GM23338 (cell line): ENCODE measurements at regions not wholly inside any gene's neighbourhood (a gene's known extent, or its start where the extent isn't known, plus 50 kb on each side); places are given as distances from the start of the nearest gene placed in this dataset.

Experiments
- ATAC-seq: fragments of 200-7000 bp; cut with Tn5 transposase; 3 replicates; pipeline ENCODE4 v1.9.1; 2020
- DNase-seq: peaks from one replicate; pipeline ENCODE4 v3.0.0-alpha.2; 2015; ENCODE audit warnings: low spot score
- H2AFZ ChIP-seq: fragments of 200-600 bp; sonication (generic); 2 replicates; pipeline ENCODE4 v1.8.0; 2016; ENCODE audit warnings: antibody characterized with exemption, mild to moderate bottlenecking, moderate library complexity
- H3F3A ChIP-seq: fragments of 200-600 bp; sonication (generic); replicated peaks from 2 replicates; pipeline ENCODE4 v1.8.0; 2017; ENCODE audit warnings: antibody characterized with exemption, mixed run types, low read depth
- H3K27ac ChIP-seq: fragments of 200-600 bp; sonication (generic); 2 replicates; pipeline ENCODE4 v1.6.1; 2016; ENCODE audit warnings: low read depth
- H3K27me3 ChIP-seq: fragments of 200-600 bp; sonication (generic); 2 replicates; pipeline ENCODE4 v1.8.0; 2016; ENCODE audit warnings: mild to moderate bottlenecking, mixed run types, moderate library complexity; ENCODE audit not compliant: insufficient read depth
- H3K36me3 ChIP-seq: fragments of 200-600 bp; sonication (generic); 2 replicates; pipeline ENCODE4 v1.8.0; 2016; ENCODE audit warnings: mild to moderate bottlenecking; ENCODE audit not compliant: insufficient read depth
- H3K4me1 ChIP-seq: fragments of 200-600 bp; sonication (generic); 2 replicates; pipeline ENCODE4 v1.8.0; 2016; ENCODE audit warnings: mild to moderate bottlenecking, moderate library complexity; ENCODE audit not compliant: insufficient read depth
- H3K4me2 ChIP-seq: fragments of 200-600 bp; sonication (generic); 2 replicates; pipeline ENCODE4 v1.7.1; 2017; ENCODE audit warnings: mixed run types
- H3K4me3 ChIP-seq: fragments of 200-600 bp; sonication (generic); 2 replicates; pipeline ENCODE4 v1.6.1; 2016; ENCODE audit warnings: mixed run types
- H3K79me2 ChIP-seq: fragments of 200-600 bp; sonication (generic); replicated peaks from 2 replicates; pipeline ENCODE4 v1.8.0; 2017; ENCODE audit warnings: mild to moderate bottlenecking; ENCODE audit not compliant: insufficient read depth
- H3K9me2 ChIP-seq: fragments of 200-600 bp; sonication (generic); 2 replicates; pipeline ENCODE4 v1.8.0; 2017; ENCODE audit not compliant: insufficient read depth
- H4K20me1 ChIP-seq: fragments of 200-600 bp; sonication (generic); replicated peaks from 2 replicates; pipeline ENCODE4 v1.8.0; 2017; ENCODE audit warnings: mild to moderate bottlenecking; ENCODE audit not compliant: insufficient read depth
- H3K27ac Mint-ChIP-seq: 2 replicates; pipeline ENCODE4 v1.8.0; 2020; ENCODE audit warnings: inconsistent platforms, mild to moderate bottlenecking, moderate library complexity, mixed read lengths
- H3K27me3 Mint-ChIP-seq: 3 replicates; pipeline ENCODE4 v1.8.0; 2022; ENCODE audit warnings: low read depth, mild to moderate bottlenecking, moderate library complexity, mixed read lengths, inconsistent platforms; ENCODE audit not compliant: insufficient read depth, poor library complexity
- H3K36me3 Mint-ChIP-seq: 3 replicates; pipeline ENCODE4 v1.8.0; 2021; ENCODE audit warnings: low read depth, mild to moderate bottlenecking, inconsistent platforms, moderate library complexity, mixed read lengths
- H3K4me1 Mint-ChIP-seq: 3 replicates; pipeline ENCODE4 v1.8.0; 2020; ENCODE audit warnings: mild to moderate bottlenecking, inconsistent platforms, mixed read lengths
- H3K4me3 Mint-ChIP-seq: 3 replicates; pipeline ENCODE4 v1.8.0; 2021; ENCODE audit warnings: moderate library complexity, mild to moderate bottlenecking, inconsistent platforms, mixed read lengths
- H3K9me3 Mint-ChIP-seq: 3 replicates; pipeline ENCODE4 v1.8.0; 2020; ENCODE audit warnings: moderate library complexity, mild to moderate bottlenecking, inconsistent platforms, mixed read lengths
- CREB1 ChIP-seq: fragments of 250-450 bp; sonication (Bioruptor Pico); IDR thresholded peaks from 2 replicates; pipeline ENCODE4 v1.5.0; 2020; ENCODE audit warnings: low read depth, mild to moderate bottlenecking, moderate library complexity
- ETS1 ChIP-seq: IDR thresholded peaks from 2 replicates; pipeline ENCODE4 v1.6.1; 2016; ENCODE audit warnings: antibody characterized with exemption
- EZH2 ChIP-seq: fragments of 200-600 bp; sonication (generic); IDR thresholded peaks from one replicate; pipeline ENCODE4 v1.8.0; 2017; ENCODE audit warnings: antibody characterized with exemption, mild to moderate bottlenecking, low read depth; ENCODE audit not compliant: unreplicated experiment
- EZH2phosphoT487 ChIP-seq: fragments of 200-600 bp; sonication (generic); IDR thresholded peaks from one replicate; pipeline ENCODE4 v1.8.1; 2018; ENCODE audit warnings: antibody characterized with exemption; ENCODE audit not compliant: unreplicated experiment
- JUNB ChIP-seq: IDR thresholded peaks from one replicate; pipeline ENCODE4 v1.6.1; 2016; ENCODE audit warnings: antibody characterized with exemption; ENCODE audit not compliant: unreplicated experiment
- NANOG ChIP-seq: IDR thresholded peaks from 2 replicates; pipeline ENCODE4 v1.6.1; 2016; ENCODE audit warnings: antibody characterized with exemption, borderline replicate concordance
- POLR2AphosphoS5 ChIP-seq: IDR thresholded peaks from 2 replicates; pipeline ENCODE4 v1.6.1; 2016; ENCODE audit warnings: antibody characterized with exemption, low read depth
- REST ChIP-seq: IDR thresholded peaks from one replicate; pipeline ENCODE4 v1.6.1; 2018; ENCODE audit warnings: antibody characterized with exemption; ENCODE audit not compliant: unreplicated experiment
- STAT1 ChIP-seq: IDR thresholded peaks from one replicate; pipeline ENCODE4 v1.6.1; 2016; ENCODE audit warnings: antibody characterized with exemption; ENCODE audit not compliant: unreplicated experiment
- ZNF114 ChIP-seq: fragments of 250-450 bp; sonication (Bioruptor Pico); IDR thresholded peaks from 2 replicates; pipeline ENCODE4 v1.5.0; 2020; ENCODE audit warnings: mild to moderate bottlenecking, moderate library complexity
- ZNF331 ChIP-seq: fragments of 250-450 bp; sonication (Bioruptor Pico); IDR thresholded peaks from 2 replicates; pipeline ENCODE4 v1.5.0; 2020; ENCODE audit warnings: low read depth, mild to moderate bottlenecking, moderate library complexity
- ZNF462 ChIP-seq: fragments of 250-450 bp; sonication (Bioruptor Pico); IDR thresholded peaks from 2 replicates; pipeline ENCODE4 v1.5.0; 2020; ENCODE audit warnings: mild to moderate bottlenecking, moderate library complexity

GRCh38 chr1:90826024-90826423 is 108.9 kb upstream of the BARHL2 start:
- H3K4me3 Mint-ChIP-seq, result no peak overlapping the region
- H3K9me2 ChIP-seq, result no peaks in the 10 kb centered on the region; the same call in 1 of the 2 replicates
- H3F3A ChIP-seq, result no peaks in the 10 kb centered on the region
- no peak for TF ChIP-seq POLR2AphosphoS5
- H3K4me3 ChIP-seq, result no peak overlapping the region
- H3K27me3 Mint-ChIP-seq, result peaks cover 12% of the 10 kb centered on the region
- no peak overlapping the region for H3K27ac Mint-ChIP-seq
- H3K36me3 Mint-ChIP-seq, result no peaks in the 10 kb centered on the region
- no peak for DNase-seq
- no peaks in the 10 kb centered on the region for H3K79me2 ChIP-seq
- H3K4me2 ChIP-seq, result no peak overlapping the region
- no peak overlapping the region for H2AFZ ChIP-seq
- no peaks in the 10 kb centered on the region for H3K4me1 Mint-ChIP-seq
- ATAC-seq, result no peak
- no peaks in the 10 kb centered on the region for H3K36me3 ChIP-seq
- H3K4me1 ChIP-seq, result no peaks in the 10 kb centered on the region
- peaks cover 26% of the 10 kb centered on the region for H3K27me3 ChIP-seq
- no peak overlapping the region for H3K27ac ChIP-seq
- no peaks in the 10 kb centered on the region for H3K9me3 Mint-ChIP-seq
- no peaks in the 10 kb centered on the region; the same call in 1 of the 2 replicates for H4K20me1 ChIP-seq

- ATAC-seq (no peak), DNase-seq (no peak)
- Mint-ChIP-seq H3K4me1 (no peaks in the 10 kb centered on the region), H3K9me3 (no peaks in the 10 kb centered on the region), H3K36me3 (no peaks in the 10 kb centered on the region), H3K27ac (no peak overlapping the region), H3K4me3 (no peak overlapping the region), H3K27me3 (peaks cover 7% of the 10 kb centered on the region)
- no peaks in the 10 kb centered on the region for H3K36me3 ChIP-seq
- H3F3A ChIP-seq, result no peaks in the 10 kb centered on the region
- H4K20me1 ChIP-seq, result no peaks in the 10 kb centered on the region; the same call in 1 of the 2 replicates
- H3K79me2 ChIP-seq, result no peaks in the 10 kb centered on the region
- no peak overlapping the region for H3K4me2 ChIP-seq
- H3K9me2 ChIP-seq, result no peaks in the 10 kb centered on the region; the same call in 1 of the 2 replicates
- no peak overlapping the region for H3K27ac ChIP-seq
- peaks cover 13% of the 10 kb centered on the region; the same call in 1 of the 2 replicates for H3K27me3 ChIP-seq
- H3K4me1 ChIP-seq, result no peaks in the 10 kb centered on the region
- H3K4me3 ChIP-seq, result no peak overlapping the region
- H2AFZ ChIP-seq, result no peak overlapping the region
- TF ChIP-seq POLR2AphosphoS5 (no peak), CREB1 (CRISPR knock-in tag) (no peak), STAT1 (no peak), NANOG (no peak), ZNF114 (no peak), ZNF462 (no peak), EZH2phosphoT487 (no peak), EZH2 (no peak), ETS1 (no peak), ZNF331 (no peak), REST (no peak), JUNB (no peak)
These were observed 107.4 kb upstream of the BARHL2 start for GRCh38 chr1:90824551-90824950.
